ENCODE measurements at regions not wholly inside any gene's neighbourhood (a gene's known extent, or its start where the extent isn't known, plus 50 kb on each side); places are given as distances from the start of the nearest gene placed in this dataset.

DNA sequence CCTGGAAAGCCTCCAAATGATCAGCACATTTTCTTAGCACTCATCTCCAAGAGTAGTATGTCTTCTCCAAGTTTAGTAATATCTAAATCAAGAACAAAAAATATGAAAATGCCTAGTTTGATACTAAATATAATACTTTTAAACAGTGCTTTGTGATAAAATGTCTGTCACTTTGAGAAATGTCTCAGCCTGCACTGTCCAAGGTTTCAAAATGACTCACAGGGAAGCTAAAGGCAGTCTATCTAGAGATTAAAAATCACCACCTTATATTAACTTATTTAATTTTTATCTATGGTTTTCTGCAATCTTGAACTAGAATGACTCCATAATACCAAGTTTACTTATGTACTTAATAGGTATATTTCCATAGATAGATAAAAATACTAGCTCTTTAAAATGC is 633.0 kb upstream of the C9orf72 start:
- Histone ChIP-seq H2AFZ (ENCODE audit: low read depth, low read length) (no peak overlapping the region), H3K36me3 (ENCODE audit: control insufficient read depth, insufficient read depth, low read length) (no peaks in the 10 kb centered on the region), H3K4me3 (no peak overlapping the region), H3K27ac (ENCODE audit: extremely low read depth, low read depth, low read length) (no peak overlapping the region), H3K27me3 (ENCODE audit: control insufficient read depth in 2 of 2, insufficient read depth in 2 of 2, low read length in 2 of 2) (no peaks in the 10 kb centered on the region), H3K9me1 (ENCODE audit: control insufficient read depth, insufficient read depth, low read length) (no peaks in the 10 kb centered on the region), H4K20me1 (replicated peaks; ENCODE audit: control insufficient read depth, insufficient read depth, low read length) (no peaks in the 10 kb centered on the region), H3K9ac (ENCODE audit: insufficient read depth in 1 of 2, low read depth in 2 of 2, low read length in 2 of 2) (no peak overlapping the region), H3K4me1 (replicated peaks in 1 of 2; ENCODE audit: control insufficient read depth in 2 of 2, insufficient read depth in 2 of 2, low read length in 2 of 2) (no peaks in the 10 kb centered on the region), H3K4me2 (ENCODE audit: insufficient read depth, low read length) (no peak overlapping the region), H3K9me3 (replicated peaks; ENCODE audit: control insufficient read depth, insufficient read depth, low read depth, low read length) (no peaks in the 10 kb centered on the region), H3K79me2 (ENCODE audit: control insufficient read depth, insufficient read depth, low read length) (no peaks in the 10 kb centered on the region)
- TF ChIP-seq ZFPM2 (CRISPR knock-in tag; IDR thresholded peaks at IDR 0.05), result no peak
- no peak for TF ChIP-seq GABPB2 (CRISPR knock-in tag; conservative IDR thresholded peaks at IDR 0.05)
- TF ChIP-seq ZNF140 (CRISPR knock-in tag; IDR thresholded peaks at IDR 0.05), result no peak
- no peak for TF ChIP-seq FOXJ3 (CRISPR knock-in tag; IDR thresholded peaks at IDR 0.05)
- TF ChIP-seq RBM22 (IDR thresholded peaks at IDR 0.05; ENCODE audit: low read depth, low read length, poor library complexity, severe bottlenecking), result no peak
- no peak for TF ChIP-seq RNF2 (IDR thresholded peaks at IDR 0.05)
- no peak for TF ChIP-seq SMAD2 (IDR thresholded peaks at IDR 0.05; ENCODE audit: low read depth, low read length)
- no peak for TF ChIP-seq ZKSCAN1 (IDR thresholded peaks at IDR 0.05; ENCODE audit: low read depth, low read length)
- TF ChIP-seq, protein P1, sequence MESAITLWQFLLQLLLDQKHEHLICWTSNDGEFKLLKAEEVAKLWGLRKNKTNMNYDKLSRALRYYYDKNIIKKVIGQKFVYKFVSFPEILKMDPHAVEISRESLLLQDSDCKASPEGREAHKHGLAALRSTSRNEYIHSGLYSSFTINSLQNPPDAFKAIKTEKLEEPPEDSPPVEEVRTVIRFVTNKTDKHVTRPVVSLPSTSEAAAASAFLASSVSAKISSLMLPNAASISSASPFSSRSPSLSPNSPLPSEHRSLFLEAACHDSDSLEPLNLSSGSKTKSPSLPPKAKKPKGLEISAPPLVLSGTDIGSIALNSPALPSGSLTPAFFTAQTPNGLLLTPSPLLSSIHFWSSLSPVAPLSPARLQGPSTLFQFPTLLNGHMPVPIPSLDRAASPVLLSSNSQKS (CRISPR knock-in tag; IDR thresholded peaks at IDR 0.05), result no peak
- no peak for TF ChIP-seq MNT (conservative IDR thresholded peaks at IDR 0.05)
- TF ChIP-seq MCM2 (IDR thresholded peaks at IDR 0.05; ENCODE audit: low read depth), result no peak
- TF ChIP-seq HNRNPK (IDR thresholded peaks at IDR 0.05; ENCODE audit: low read depth, low read length, poor library complexity, severe bottlenecking), result no peak
- TF ChIP-seq NCOA4 (IDR thresholded peaks at IDR 0.05; ENCODE audit: partially characterized antibody), result no peak
- TF ChIP-seq JUNB (CRISPR knock-in tag; conservative IDR thresholded peaks at IDR 0.05), result no peak
- TF ChIP-seq CBFB (CRISPR knock-in tag; IDR thresholded peaks at IDR 0.05), result no peak
- intact Hi-C loops (cut with micrococcal nuclease), result no loop called here
- ChIA-PET POLR2A (no interaction called here), CTCF (ENCODE audit: low intra/inter-chr PET ratio) (no interaction called here)
- ATAC-seq, result no peak
- BruUV-seq (replicated peaks), result no TSS peak
- no peak for DNase-seq (ENCODE audit: extremely low read depth in 1 of 4, low spot score in 3 of 4)
- in situ Hi-C loops (cut with MboI), result no loop called here
- no peak for FAIRE-seq

All from K562 (cell line).